ENCODE measurements at regions not wholly inside any gene's neighbourhood (a gene's known extent, or its start where the extent isn't known, plus 50 kb on each side); places are given as distances from the start of the nearest gene placed in this dataset.

DNA sequence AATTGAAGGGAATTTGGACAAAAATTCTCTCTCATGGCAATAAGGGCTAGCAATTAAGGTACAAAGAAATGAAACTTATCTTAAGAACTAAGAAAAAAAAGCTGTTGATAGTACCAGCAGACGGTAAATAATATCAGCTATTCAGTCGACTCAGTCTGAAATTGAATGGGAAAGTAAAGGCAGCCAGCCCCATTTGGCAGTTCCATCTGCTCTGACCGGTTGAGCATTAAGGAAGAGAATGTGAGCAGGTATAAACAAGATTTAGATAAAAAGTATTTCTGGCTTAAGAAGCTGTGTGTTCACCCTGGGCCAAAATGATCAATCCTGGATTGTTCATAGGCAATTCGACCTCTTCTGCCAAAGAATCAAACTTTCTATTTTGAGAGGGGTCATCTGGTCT, 154.6 kb upstream of the NPVF start:
- DNase-seq (ENCODE audit: extremely low read depth, low read depth): no peak
- no peak overlapping the region for H3K4me3 ChIP-seq (replicated peaks; ENCODE audit: low read depth, low read length)
- TF ChIP-seq, protein P1, sequence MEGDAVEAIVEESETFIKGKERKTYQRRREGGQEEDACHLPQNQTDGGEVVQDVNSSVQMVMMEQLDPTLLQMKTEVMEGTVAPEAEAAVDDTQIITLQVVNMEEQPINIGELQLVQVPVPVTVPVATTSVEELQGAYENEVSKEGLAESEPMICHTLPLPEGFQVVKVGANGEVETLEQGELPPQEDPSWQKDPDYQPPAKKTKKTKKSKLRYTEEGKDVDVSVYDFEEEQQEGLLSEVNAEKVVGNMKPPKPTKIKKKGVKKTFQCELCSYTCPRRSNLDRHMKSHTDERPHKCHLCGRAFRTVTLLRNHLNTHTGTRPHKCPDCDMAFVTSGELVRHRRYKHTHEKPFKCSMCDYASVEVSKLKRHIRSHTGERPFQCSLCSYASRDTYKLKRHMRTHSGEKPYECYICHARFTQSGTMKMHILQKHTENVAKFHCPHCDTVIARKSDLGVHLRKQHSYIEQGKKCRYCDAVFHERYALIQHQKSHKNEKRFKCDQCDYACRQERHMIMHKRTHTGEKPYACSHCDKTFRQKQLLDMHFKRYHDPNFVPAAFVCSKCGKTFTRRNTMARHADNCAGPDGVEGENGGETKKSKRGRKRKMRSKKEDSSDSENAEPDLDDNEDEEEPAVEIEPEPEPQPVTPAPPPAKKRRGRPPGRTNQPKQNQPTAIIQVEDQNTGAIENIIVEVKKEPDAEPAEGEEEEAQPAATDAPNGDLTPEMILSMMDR (IDR thresholded peaks at IDR 0.05; ENCODE audit: low read depth, low read length, missing control alignments): no peak

DNA sequence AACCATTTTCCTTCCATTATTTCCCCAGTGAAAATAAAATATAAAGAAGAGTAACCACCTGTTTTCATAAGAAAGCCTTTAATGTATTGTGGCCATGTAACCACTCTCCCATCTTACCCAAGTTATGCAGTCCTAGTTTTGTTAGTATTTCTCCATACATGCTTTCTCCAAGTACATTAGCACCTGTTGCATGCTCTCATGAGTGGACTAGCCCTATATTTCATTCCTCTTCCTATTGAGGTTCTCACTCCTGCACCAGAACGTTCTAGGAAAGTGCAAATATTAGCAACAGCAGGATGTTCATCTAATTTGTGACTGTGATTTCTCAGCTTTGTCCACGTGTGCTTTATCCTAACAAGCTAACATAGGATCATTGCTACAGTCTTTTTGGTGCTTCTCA, 155.1 kb upstream of the NPVF start:
- no peak for DNase-seq (ENCODE audit: extremely low read depth, low read depth)
- TF ChIP-seq, protein P1 (IDR thresholded peaks at IDR 0.05; ENCODE audit: low read depth, low read length, missing control alignments): no peak
- H3K4me3 ChIP-seq (replicated peaks; ENCODE audit: low read depth, low read length): no peak overlapping the region

DNA sequence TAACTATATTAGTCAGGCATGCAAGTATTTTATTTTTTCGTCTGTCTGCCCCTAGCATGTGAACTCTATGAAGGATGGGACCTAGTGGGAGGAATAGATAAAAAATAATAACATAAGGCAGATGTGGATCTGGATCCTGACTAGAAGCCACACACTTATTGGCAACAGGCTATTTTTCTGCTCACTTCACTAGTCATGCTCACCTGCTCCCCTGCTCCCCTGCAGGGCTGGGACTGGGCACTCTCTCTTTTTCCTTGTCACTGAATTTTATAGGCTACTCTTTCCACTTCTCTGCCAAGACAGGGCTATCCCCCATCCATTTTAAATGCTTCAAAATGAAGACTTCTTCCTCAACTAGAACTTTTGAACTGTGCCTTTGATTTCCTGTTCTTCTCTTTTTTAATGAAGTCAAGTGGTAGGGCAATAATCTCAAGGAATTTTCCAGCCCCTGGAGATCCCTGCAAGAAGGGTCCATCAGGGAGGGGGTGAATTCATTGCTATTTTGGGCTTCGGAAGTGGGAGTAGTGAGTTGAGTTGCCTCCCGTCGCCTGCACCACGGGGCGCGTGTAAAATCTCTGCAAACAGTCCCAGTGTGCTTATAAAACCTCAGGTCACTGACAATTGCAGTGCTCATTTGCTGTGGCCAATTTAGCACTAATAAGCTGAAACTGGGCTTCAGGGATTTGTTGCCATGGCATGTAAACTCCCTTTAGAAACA, 156.7 kb upstream of the NPVF start:
- TF ChIP-seq, protein P1 (IDR thresholded peaks at IDR 0.05; ENCODE audit: low read depth, low read length, missing control alignments): no peak
- DNase-seq (ENCODE audit: extremely low read depth, low read depth): no peak
- no peak overlapping the region for H3K4me3 ChIP-seq (replicated peaks; ENCODE audit: low read depth, low read length)

DNA sequence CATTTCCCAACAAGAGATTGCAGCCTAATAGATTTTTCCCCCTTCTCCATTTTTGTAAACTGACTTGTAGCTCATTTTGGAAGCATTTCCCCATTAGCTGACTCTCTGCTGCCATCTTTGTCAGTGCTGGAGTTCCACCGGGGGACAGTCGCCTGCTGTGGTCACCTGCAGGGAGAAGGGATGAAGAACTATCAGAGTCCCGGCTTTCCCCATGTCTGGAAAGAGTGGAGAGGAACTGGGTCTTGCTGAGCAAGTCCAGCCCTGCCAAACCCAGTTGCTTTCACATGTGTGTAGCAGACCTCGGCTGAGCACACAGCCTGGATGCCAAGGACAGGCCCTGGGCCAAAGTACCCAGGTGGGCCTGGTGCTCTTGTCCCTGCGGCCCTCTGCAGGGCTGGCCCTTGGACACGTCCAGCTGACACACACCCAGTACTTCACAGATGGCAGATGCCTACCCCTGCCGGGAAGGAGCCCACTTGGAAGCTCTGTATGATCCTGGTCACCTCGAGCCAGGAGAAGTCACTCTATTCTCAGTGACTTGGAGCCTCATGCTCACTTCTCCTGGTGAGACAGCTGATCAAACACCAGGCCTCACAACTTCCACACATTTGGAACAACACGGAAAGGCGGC, 157.3 kb upstream of the NPVF start:
- TF ChIP-seq, protein P1 (IDR thresholded peaks at IDR 0.05; ENCODE audit: low read depth, low read length, missing control alignments): no peak
- H3K4me3 ChIP-seq (replicated peaks; ENCODE audit: low read depth, low read length): no peak overlapping the region
- no peak for DNase-seq (ENCODE audit: extremely low read depth, low read depth)

DNA sequence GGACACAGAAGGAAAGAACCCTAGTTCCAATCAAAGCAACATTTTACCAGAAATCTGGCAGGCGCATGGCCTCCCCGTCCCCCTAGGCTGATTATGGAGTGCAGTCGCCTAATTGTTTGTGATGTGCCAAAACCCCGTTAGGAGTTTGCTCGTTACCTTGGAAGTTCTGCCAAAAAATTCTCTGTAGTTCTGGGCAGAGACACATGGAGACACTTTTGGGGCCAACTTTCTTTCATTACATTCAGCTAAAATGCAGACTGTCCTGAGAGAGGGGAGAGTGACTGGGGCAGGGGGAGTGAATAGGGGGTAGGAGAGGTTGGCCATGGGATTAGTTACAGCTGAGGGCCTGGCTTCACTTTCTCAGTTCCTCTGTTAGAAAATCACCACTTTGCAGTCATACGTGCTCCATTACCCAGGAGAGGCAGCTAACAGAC, 158.0 kb upstream of the NPVF start:
- no peak for DNase-seq (ENCODE audit: extremely low read depth, low read depth)
- H3K4me3 ChIP-seq (replicated peaks; ENCODE audit: low read depth, low read length): no peak overlapping the region

DNA sequence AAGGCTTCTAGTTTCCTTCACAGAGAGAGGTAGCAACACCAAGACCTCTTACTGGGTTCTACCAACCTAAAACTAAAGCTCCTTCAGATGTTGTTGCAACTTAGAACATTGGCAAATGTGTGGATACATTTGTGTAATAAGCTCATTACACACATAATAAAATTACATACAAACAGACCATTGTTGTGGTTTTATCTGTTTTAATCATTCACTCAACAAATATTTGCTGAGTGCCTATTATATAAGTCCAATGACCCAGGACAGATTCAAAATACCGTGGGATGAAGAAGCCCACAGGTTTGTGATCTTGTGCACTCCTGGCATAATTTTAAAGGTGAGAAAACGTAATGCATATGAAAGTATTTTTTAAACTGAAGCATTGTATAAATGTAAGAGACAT, 160.4 kb upstream of the NPVF start:
- TF ChIP-seq, protein P1 (IDR thresholded peaks at IDR 0.05; ENCODE audit: low read depth, low read length, missing control alignments): no peak

More for the DNA sequence above, 158.0 kb upstream of the NPVF start:
- TF ChIP-seq, protein P1 (IDR thresholded peaks at IDR 0.05; ENCODE audit: low read depth, low read length, missing control alignments): no peak

More for the DNA sequence above, 160.4 kb upstream of the NPVF start:
- H3K4me3 ChIP-seq (replicated peaks; ENCODE audit: low read depth, low read length): no peak overlapping the region
- DNase-seq (ENCODE audit: extremely low read depth, low read depth): no peak
